Liver (tissue), 8 donors: ENCODE measurements at regions not wholly inside any gene's neighbourhood (a gene's known extent, or its start where the extent isn't known, plus 50 kb on each side); places are given as distances from the start of the nearest gene placed in this dataset.

Experiments used
- DNase-seq: peaks from one replicate; pipeline ENCODE4 v3.0.0-alpha.2; 2017; ENCODE audit warnings: low spot score
- H3K27ac ChIP-seq, 2 donors: one replicate each; pipeline ENCODE4 v1.7.0; 2013; ENCODE audit warnings: inconsistent platforms in 2 of 2, low read length in 2 of 2, control low read depth in 1 of 2, low read depth in 1 of 2, mild to moderate bottlenecking in 1 of 2
- H3K27me3 ChIP-seq, 4 donors: one replicate each; pipeline versions ENCODE4 v1.6.1 to v1.7.0; 2013; ENCODE audit warnings: low read length in 3 of 4, inconsistent platforms in 1 of 4, mild to moderate bottlenecking in 1 of 4, moderate library complexity in 1 of 4; ENCODE audit not compliant: control insufficient read depth in 4 of 4, insufficient read depth in 4 of 4
- H3K36me3 ChIP-seq, 4 donors: one replicate each; pipeline versions ENCODE4 v1.6.1 to v1.7.0; 2013; ENCODE audit warnings: low read length in 3 of 4, mild to moderate bottlenecking in 3 of 4, low read depth in 1 of 4, moderate library complexity in 1 of 4; ENCODE audit not compliant: control insufficient read depth in 4 of 4, insufficient read depth in 3 of 4
- H3K4me1 ChIP-seq, 4 donors: one replicate each; pipeline versions ENCODE4 v1.6.1 to v1.7.0; 2013; ENCODE audit warnings: low read length in 3 of 4, mild to moderate bottlenecking in 3 of 4, moderate library complexity in 1 of 4; ENCODE audit not compliant: control insufficient read depth in 4 of 4, insufficient read depth in 4 of 4
- H3K4me3 ChIP-seq, 3 donors: one replicate each; pipeline versions ENCODE4 v1.6.1 to v1.7.0; 2013; ENCODE audit warnings: low read length in 3 of 3, control low read depth in 1 of 3, low read depth in 1 of 3, mild to moderate bottlenecking in 1 of 3
- H3K9ac ChIP-seq, 2 donors: one replicate each; pipeline ENCODE4 v1.7.0; 2013; ENCODE audit warnings: low read length in 2 of 2, mild to moderate bottlenecking in 2 of 2, moderate library complexity in 2 of 2, control low read depth in 1 of 2, low read depth in 1 of 2
- H3K9me3 ChIP-seq, 4 donors: one replicate each; pipeline versions ENCODE4 v1.6.1 to v1.7.0; 2013; ENCODE audit warnings: low read length in 3 of 4; ENCODE audit not compliant: control insufficient read depth in 4 of 4
- EGR1 ChIP-seq, 2 donors: IDR thresholded peaks; 2 replicates each; pipeline ENCODE4 v1.6.1; 2016 to 2018; ENCODE audit warnings: antibody characterized with exemption in 2 of 2, low read depth in 2 of 2
- FOXA1 ChIP-seq: IDR thresholded peaks from 2 replicates; pipeline ENCODE4 v1.6.1; 2016; ENCODE audit warnings: antibody characterized with exemption
- FOXA2 ChIP-seq: IDR thresholded peaks from 2 replicates; pipeline ENCODE4 v1.6.1; 2016; ENCODE audit warnings: antibody characterized with exemption
- GABPA ChIP-seq, 2 donors: IDR thresholded peaks in 1 of 2; conservative IDR thresholded peaks in 1 of 2; 2 replicates each; pipeline ENCODE4 v1.6.1; 2016; ENCODE audit warnings: antibody characterized with exemption in 2 of 2, mild to moderate bottlenecking in 1 of 2, moderate library complexity in 1 of 2
- HNF4A ChIP-seq, 2 donors: conservative IDR thresholded peaks; 2 replicates each; pipeline ENCODE4 v1.6.1; 2016; ENCODE audit warnings: antibody characterized with exemption in 2 of 2, mild to moderate bottlenecking in 2 of 2
- NR2F2 ChIP-seq: IDR thresholded peaks from 2 replicates; pipeline ENCODE4 v1.6.1; 2016; ENCODE audit warnings: antibody characterized with exemption
- RAD21 ChIP-seq, 2 donors: IDR thresholded peaks; 2 replicates each; pipeline ENCODE4 v1.6.1; 2016; ENCODE audit warnings: antibody characterized with exemption in 2 of 2, mild to moderate bottlenecking in 2 of 2
- SP1 ChIP-seq: IDR thresholded peaks from 2 replicates; pipeline ENCODE4 v1.6.1; 2018; ENCODE audit warnings: antibody characterized with exemption, mild to moderate bottlenecking
- TAF1 ChIP-seq: conservative IDR thresholded peaks from 2 replicates; pipeline ENCODE4 v1.6.1; 2016; ENCODE audit warnings: antibody characterized with exemption, mild to moderate bottlenecking
- YY1 ChIP-seq: IDR thresholded peaks from 2 replicates; pipeline ENCODE4 v1.6.1; 2016; ENCODE audit warnings: antibody characterized with exemption, mild to moderate bottlenecking
- WGBS: extraction: QIAGEN DNeasy Blood & Tissue Kit; methylation state at CpG from one replicate; pipeline ENCODE4 v1.1.7; 2013; 5-methylcytosine and 5-hydroxymethylcytosine counted together
- TF ChIP-seq, protein P1 (sequence below): IDR thresholded peaks from 2 replicates; pipeline ENCODE4 v1.6.1; 2016; ENCODE audit warnings: antibody characterized with exemption
- TF ChIP-seq, protein P2 (sequence below): IDR thresholded peaks from 2 replicates; pipeline ENCODE4 v1.6.1; 2016; ENCODE audit warnings: antibody characterized with exemption, mild to moderate bottlenecking
- TF ChIP-seq, protein P3 (sequence below): fragments of 150-350 bp; IDR thresholded peaks from 2 replicates; pipeline ENCODE4 v1.5.1; 2017; ENCODE audit warnings: improper control_type of control experiment, low read depth, low read length; ENCODE audit not compliant: missing input control
- TF ChIP-seq, protein P4 (sequence below): IDR thresholded peaks from 2 replicates; pipeline ENCODE4 v1.6.1; 2016; ENCODE audit warnings: antibody characterized with exemption
- donor health status: healthy.
- donor health status: healthy.
- donor health status: healthy.
- donor health status: healthy.
- donor health status: healthy.

DNA sequence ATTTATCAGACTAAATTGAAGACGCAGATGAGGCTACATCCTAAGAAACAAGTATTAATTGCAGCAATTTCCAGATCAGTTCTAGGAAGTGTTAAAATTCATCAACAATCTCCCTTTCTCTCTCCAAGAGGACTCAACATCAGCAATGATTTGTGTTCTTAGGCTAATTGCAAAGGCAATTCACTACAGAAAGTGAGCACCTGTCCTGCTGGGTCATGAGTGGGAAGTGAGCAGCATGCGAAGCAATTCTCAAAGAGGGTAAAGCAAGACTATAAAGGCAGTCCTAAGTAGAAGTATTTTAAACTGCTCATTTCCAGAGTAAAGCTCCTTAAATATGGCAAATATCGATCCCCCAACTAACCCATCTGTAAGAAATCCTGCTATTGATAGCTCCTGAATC, 1191.0 kb upstream of the ALCAM start:
- 86% methylated on average over 3 of the region's 3 CpGs for whole genome bisulfite sequencing
- H3K4me1 ChIP-seq, result no peaks in the 10 kb centered on the region

DNA sequence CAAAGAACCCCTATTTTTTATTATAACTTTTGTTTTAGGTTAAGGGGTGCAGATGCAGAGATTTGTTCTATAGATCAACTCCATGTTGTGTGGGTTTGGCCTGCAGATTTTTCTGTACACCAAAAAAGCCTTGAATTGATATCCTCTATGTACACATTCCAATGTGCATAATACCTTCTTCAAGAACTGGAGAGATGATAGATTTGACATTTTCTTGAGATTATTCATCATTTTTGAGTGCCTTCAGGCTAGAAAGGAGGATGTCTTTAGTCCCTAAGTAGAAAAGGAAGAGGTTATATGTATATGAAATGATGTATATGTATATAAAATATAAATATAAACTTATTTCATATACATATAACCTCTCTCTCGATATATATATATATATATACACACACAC, 1190.0 kb upstream of the ALCAM start:
- 42% methylated on average over 1 of the region's 1 CpG for WGBS
- no peak overlapping the region for H3K9ac ChIP-seq
- no peaks in the 10 kb centered on the region for H3K4me1 ChIP-seq
- H3K27me3 ChIP-seq, result no peaks in the 10 kb centered on the region
- H3K9me3 ChIP-seq, result no peaks in the 10 kb centered on the region
- H3K27ac ChIP-seq, result no peak overlapping the region
- no peak overlapping the region for H3K4me3 ChIP-seq
- DNase-seq, result no peak
- H3K36me3 ChIP-seq, result no peaks in the 10 kb centered on the region
- TF ChIP-seq EGR1 (IDR thresholded peaks at IDR 0.05; ENCODE audit: low read depth in 2 of 2), result no peak
- TF ChIP-seq HNF4A (conservative IDR thresholded peaks at IDR 0.05), result no peak
- no peak for TF ChIP-seq RAD21 (IDR thresholded peaks at IDR 0.05)
- TF ChIP-seq, protein P1, sequence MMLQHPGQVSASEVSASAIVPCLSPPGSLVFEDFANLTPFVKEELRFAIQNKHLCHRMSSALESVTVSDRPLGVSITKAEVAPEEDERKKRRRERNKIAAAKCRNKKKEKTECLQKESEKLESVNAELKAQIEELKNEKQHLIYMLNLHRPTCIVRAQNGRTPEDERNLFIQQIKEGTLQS, result no peak
- TF ChIP-seq, protein P2, sequence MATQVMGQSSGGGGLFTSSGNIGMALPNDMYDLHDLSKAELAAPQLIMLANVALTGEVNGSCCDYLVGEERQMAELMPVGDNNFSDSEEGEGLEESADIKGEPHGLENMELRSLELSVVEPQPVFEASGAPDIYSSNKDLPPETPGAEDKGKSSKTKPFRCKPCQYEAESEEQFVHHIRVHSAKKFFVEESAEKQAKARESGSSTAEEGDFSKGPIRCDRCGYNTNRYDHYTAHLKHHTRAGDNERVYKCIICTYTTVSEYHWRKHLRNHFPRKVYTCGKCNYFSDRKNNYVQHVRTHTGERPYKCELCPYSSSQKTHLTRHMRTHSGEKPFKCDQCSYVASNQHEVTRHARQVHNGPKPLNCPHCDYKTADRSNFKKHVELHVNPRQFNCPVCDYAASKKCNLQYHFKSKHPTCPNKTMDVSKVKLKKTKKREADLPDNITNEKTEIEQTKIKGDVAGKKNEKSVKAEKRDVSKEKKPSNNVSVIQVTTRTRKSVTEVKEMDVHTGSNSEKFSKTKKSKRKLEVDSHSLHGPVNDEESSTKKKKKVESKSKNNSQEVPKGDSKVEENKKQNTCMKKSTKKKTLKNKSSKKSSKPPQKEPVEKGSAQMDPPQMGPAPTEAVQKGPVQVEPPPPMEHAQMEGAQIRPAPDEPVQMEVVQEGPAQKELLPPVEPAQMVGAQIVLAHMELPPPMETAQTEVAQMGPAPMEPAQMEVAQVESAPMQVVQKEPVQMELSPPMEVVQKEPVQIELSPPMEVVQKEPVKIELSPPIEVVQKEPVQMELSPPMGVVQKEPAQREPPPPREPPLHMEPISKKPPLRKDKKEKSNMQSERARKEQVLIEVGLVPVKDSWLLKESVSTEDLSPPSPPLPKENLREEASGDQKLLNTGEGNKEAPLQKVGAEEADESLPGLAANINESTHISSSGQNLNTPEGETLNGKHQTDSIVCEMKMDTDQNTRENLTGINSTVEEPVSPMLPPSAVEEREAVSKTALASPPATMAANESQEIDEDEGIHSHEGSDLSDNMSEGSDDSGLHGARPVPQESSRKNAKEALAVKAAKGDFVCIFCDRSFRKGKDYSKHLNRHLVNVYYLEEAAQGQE, result no peak
- no peak for TF ChIP-seq GABPA (IDR thresholded peaks at IDR 0.05 in 1 of 2, conservative IDR thresholded peaks at IDR 0.05 in 1 of 2)
- TF ChIP-seq FOXA2, result no peak
- no peak for TF ChIP-seq SP1
- TF ChIP-seq TAF1, result no peak

More for the DNA sequence above, 1191.0 kb upstream of the ALCAM start:
- Histone ChIP-seq H3K36me3 (no peaks in the 10 kb centered on the region), H3K9ac (no peak overlapping the region), H3K4me3 (no peak overlapping the region), H3K27ac (no peak overlapping the region), H3K27me3 (no peaks in the 10 kb centered on the region), H3K9me3 (no peaks in the 10 kb centered on the region)
- TF ChIP-seq SP1 (no peak), NR2F2 (no peak), TAF1 (no peak), GABPA (IDR thresholded peaks at IDR 0.05 in 1 of 2, conservative IDR thresholded peaks at IDR 0.05 in 1 of 2) (no peak), FOXA1 (no peak), YY1 (no peak)
- TF ChIP-seq, protein P3, sequence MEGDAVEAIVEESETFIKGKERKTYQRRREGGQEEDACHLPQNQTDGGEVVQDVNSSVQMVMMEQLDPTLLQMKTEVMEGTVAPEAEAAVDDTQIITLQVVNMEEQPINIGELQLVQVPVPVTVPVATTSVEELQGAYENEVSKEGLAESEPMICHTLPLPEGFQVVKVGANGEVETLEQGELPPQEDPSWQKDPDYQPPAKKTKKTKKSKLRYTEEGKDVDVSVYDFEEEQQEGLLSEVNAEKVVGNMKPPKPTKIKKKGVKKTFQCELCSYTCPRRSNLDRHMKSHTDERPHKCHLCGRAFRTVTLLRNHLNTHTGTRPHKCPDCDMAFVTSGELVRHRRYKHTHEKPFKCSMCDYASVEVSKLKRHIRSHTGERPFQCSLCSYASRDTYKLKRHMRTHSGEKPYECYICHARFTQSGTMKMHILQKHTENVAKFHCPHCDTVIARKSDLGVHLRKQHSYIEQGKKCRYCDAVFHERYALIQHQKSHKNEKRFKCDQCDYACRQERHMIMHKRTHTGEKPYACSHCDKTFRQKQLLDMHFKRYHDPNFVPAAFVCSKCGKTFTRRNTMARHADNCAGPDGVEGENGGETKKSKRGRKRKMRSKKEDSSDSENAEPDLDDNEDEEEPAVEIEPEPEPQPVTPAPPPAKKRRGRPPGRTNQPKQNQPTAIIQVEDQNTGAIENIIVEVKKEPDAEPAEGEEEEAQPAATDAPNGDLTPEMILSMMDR, result no peak
- TF ChIP-seq, protein P4, sequence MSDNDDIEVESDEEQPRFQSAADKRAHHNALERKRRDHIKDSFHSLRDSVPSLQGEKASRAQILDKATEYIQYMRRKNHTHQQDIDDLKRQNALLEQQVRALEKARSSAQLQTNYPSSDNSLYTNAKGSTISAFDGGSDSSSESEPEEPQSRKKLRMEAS, result no peak
- TF ChIP-seq, protein P2, result no peak
- DNase-seq, result no peak
